ENCODE measurements at regions not wholly inside any gene's neighbourhood (a gene's known extent, or its start where the extent isn't known, plus 50 kb on each side); places are given as distances from the start of the nearest gene placed in this dataset.

DNA sequence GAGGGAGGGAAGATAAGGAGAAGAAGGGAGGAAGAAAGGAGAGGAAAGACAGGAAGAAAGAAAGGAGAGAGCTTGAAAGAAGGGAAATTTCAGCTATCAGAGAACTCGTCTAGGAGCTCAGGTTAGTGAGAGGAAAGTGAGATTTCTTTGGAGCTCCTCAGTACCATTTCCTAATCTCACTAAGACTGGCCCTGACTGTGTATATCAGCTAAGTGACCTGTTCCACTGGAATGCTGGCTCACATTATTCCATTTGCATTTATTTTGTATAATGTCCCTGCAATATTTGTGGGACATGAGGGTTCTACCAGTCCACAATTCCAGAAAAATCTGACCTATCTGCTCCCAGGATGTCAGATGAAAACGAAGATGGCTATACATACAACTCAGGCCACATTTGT, 114.7 kb upstream of the CELF2 start:
- Histone ChIP-seq H3K27me3 (ENCODE audit: insufficient read depth, poor library complexity, severe bottlenecking) (no peaks in the 10 kb centered on the region), H3K4me3 (replicated peaks; ENCODE audit: insufficient read depth, low read length) (no peak overlapping the region), H3K27ac (replicated peaks) (no peak overlapping the region)
- TF ChIP-seq GABPA (IDR thresholded peaks at IDR 0.05; ENCODE audit: low read depth) (no peak), SPI1 (IDR thresholded peaks at IDR 0.05; ENCODE audit: borderline replicate concordance, low read depth) (no peak), POLR2AphosphoS5 (IDR thresholded peaks at IDR 0.05; ENCODE audit: low read depth) (no peak)
- TF ChIP-seq, protein P1, sequence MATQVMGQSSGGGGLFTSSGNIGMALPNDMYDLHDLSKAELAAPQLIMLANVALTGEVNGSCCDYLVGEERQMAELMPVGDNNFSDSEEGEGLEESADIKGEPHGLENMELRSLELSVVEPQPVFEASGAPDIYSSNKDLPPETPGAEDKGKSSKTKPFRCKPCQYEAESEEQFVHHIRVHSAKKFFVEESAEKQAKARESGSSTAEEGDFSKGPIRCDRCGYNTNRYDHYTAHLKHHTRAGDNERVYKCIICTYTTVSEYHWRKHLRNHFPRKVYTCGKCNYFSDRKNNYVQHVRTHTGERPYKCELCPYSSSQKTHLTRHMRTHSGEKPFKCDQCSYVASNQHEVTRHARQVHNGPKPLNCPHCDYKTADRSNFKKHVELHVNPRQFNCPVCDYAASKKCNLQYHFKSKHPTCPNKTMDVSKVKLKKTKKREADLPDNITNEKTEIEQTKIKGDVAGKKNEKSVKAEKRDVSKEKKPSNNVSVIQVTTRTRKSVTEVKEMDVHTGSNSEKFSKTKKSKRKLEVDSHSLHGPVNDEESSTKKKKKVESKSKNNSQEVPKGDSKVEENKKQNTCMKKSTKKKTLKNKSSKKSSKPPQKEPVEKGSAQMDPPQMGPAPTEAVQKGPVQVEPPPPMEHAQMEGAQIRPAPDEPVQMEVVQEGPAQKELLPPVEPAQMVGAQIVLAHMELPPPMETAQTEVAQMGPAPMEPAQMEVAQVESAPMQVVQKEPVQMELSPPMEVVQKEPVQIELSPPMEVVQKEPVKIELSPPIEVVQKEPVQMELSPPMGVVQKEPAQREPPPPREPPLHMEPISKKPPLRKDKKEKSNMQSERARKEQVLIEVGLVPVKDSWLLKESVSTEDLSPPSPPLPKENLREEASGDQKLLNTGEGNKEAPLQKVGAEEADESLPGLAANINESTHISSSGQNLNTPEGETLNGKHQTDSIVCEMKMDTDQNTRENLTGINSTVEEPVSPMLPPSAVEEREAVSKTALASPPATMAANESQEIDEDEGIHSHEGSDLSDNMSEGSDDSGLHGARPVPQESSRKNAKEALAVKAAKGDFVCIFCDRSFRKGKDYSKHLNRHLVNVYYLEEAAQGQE (IDR thresholded peaks at IDR 0.05; ENCODE audit: insufficient replicate concordance, low read depth) = no peak
- TF ChIP-seq, protein P2, sequence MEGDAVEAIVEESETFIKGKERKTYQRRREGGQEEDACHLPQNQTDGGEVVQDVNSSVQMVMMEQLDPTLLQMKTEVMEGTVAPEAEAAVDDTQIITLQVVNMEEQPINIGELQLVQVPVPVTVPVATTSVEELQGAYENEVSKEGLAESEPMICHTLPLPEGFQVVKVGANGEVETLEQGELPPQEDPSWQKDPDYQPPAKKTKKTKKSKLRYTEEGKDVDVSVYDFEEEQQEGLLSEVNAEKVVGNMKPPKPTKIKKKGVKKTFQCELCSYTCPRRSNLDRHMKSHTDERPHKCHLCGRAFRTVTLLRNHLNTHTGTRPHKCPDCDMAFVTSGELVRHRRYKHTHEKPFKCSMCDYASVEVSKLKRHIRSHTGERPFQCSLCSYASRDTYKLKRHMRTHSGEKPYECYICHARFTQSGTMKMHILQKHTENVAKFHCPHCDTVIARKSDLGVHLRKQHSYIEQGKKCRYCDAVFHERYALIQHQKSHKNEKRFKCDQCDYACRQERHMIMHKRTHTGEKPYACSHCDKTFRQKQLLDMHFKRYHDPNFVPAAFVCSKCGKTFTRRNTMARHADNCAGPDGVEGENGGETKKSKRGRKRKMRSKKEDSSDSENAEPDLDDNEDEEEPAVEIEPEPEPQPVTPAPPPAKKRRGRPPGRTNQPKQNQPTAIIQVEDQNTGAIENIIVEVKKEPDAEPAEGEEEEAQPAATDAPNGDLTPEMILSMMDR (IDR thresholded peaks at IDR 0.05; ENCODE audit: insufficient read depth, low read length) = no peak
- DNase-seq (ENCODE audit: low read depth in 1 of 2, low spot score in 1 of 2) = no peak

DNA sequence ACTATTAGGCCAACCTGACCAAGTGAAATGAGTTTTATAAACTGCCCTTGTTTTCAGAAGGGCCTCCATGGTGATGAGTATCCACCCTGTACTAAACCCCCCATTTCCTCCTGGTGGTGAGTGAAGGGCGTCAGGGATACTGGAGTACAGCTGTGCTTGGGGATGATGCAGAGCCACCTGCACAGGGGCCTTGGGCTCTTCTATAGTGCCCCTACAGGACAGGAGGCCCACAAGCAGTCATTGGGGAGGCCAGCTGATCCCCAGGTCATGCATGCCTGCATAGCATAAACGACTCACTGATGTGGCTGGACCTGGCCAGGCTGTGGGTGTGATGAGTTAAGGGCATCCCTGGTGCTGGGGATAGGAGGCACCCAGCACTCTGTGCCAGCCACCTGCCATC, 114.1 kb upstream of the CELF2 start:
- no peak overlapping the region for H3K27ac ChIP-seq (replicated peaks)
- no peak for DNase-seq (ENCODE audit: low read depth in 1 of 2, low spot score in 1 of 2)
- no peak overlapping the region for H3K4me3 ChIP-seq (replicated peaks; ENCODE audit: insufficient read depth, low read length)
- no peaks in the 10 kb centered on the region for H3K27me3 ChIP-seq (ENCODE audit: insufficient read depth, poor library complexity, severe bottlenecking)
- TF ChIP-seq SPI1 (IDR thresholded peaks at IDR 0.05; ENCODE audit: borderline replicate concordance, low read depth) (no peak), GABPA (IDR thresholded peaks at IDR 0.05; ENCODE audit: low read depth) (no peak), POLR2AphosphoS5 (IDR thresholded peaks at IDR 0.05; ENCODE audit: low read depth) (no peak)
- TF ChIP-seq, protein P1 (IDR thresholded peaks at IDR 0.05; ENCODE audit: insufficient replicate concordance, low read depth) = no peak
- TF ChIP-seq, protein P2 (IDR thresholded peaks at IDR 0.05; ENCODE audit: insufficient read depth, low read length) = no peak

DNA sequence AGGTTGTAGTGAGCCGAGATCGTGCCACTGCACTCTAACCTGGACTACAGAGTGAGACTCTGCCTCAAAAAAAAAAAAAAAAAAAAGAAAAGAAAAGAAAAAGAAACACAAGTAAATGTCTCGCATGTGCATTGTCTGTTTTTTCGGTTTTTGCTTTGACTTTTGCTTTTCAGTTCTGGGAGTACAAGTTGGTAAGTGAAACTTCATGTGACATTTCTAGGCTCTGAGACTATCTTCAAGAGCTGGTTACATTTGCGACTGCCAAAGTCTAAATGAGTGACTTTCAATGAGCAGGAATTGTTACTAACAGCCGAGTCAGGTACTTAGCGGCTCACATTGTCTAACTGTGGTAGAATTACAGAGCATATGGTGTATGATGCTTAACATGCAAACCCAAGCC, 107.0 kb upstream of the CELF2 start:
- H3K27me3 ChIP-seq (ENCODE audit: insufficient read depth, poor library complexity, severe bottlenecking) = no peaks in the 10 kb centered on the region
- no peak overlapping the region for H3K27ac ChIP-seq (replicated peaks)
- H3K4me3 ChIP-seq (replicated peaks; ENCODE audit: insufficient read depth, low read length) = no peak overlapping the region
- DNase-seq (ENCODE audit: low read depth in 1 of 2, low spot score in 1 of 2) = no peak
- TF ChIP-seq, protein P1 (IDR thresholded peaks at IDR 0.05; ENCODE audit: insufficient replicate concordance, low read depth) = no peak
- TF ChIP-seq POLR2AphosphoS5 (IDR thresholded peaks at IDR 0.05; ENCODE audit: low read depth) (no peak), GABPA (IDR thresholded peaks at IDR 0.05; ENCODE audit: low read depth) (no peak), SPI1 (IDR thresholded peaks at IDR 0.05; ENCODE audit: borderline replicate concordance, low read depth) (no peak)
- TF ChIP-seq, protein P2 (IDR thresholded peaks at IDR 0.05; ENCODE audit: insufficient read depth, low read length) = no peak

Measured in HL-60 (cell line).